ENCODE measurements at regions not wholly inside any gene's neighbourhood (a gene's known extent, or its start where the extent isn't known, plus 50 kb on each side); places are given as distances from the start of the nearest gene placed in this dataset.
"Not testable (repeated sequence)": the region's sequence is repeated elsewhere in the genome, so short reads cannot be mapped to it uniquely, and the experiment has no call there.

DNA sequence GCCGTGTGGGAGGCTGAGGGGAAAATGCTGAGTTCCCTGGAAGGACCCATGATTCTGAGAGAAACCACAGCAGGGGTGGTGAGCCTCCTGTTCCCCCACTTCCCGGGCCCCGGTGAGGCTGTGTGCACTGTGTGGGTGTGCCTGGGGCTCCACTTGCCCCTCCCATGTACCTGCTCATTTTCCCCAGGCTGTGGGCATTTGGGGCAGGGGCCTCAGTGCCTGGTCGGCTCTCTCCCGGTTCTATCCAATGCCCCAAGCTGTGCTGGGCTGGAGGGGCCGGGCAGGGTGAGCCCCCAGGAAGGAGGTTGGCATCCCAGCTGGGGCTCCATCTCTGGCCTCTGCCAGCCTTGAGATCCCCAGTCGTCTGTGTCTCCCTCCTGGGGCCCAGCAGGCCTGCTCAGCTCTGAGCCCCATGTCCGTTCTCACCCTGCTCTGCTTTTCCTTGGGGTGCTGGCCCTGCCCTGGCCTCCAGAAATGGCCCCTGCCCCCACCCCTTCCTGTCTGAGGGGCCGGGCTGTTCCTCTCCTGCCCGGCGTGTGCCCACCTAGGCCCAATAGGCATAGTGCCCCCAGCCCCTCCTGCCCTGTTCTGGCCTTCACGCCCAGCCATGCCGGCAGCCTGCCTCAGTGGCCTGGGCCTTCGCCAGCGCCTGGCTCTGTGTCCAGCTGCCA lies 80.1 kb downstream of the TMEM121 start:
- not testable (repeated sequence) for TF ChIP-seq CTCF, POLR2A (IDR thresholded peaks at IDR 0.05)
